ENCODE measurements at regions not wholly inside any gene's neighbourhood (a gene's known extent, or its start where the extent isn't known, plus 50 kb on each side); places are given as distances from the start of the nearest gene placed in this dataset.

GRCh38 chr6:134510142-134510541, 192.2 kb upstream of the SGK1 start:
- no peak for DNase-seq (ENCODE audit: low read depth in 2 of 2)

DNA sequence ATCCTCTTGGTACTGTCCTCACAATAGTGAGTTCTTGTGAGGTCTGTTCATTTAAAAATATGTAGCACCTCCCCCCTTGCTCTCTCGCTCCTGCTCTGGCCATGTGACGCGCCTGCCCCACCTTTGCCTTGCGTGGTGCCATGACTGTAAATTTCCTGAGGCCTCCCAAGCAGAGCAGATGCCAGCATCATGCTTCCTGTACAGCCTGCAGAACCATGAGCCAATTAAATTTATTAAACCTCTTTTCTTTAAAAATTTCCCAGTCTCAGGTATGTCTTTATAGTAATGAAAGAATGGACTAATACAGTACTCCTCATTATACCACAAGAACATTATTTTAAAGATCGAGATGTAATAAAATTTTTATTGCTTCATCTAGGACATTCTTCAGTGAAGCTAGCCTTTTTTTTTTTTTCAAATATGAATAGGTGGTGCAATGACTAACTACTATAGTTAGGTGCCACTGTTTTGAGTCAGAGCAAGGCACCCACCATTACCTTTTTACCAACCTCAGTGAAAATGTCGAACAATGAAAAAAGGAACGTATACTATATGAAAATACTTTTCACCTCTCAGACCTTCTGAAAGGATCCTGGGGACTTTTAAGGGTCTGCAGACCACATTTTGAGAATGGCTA, 191.1 kb upstream of the SGK1 start:
- no peak for DNase-seq (ENCODE audit: low read depth in 2 of 2)

DNA sequence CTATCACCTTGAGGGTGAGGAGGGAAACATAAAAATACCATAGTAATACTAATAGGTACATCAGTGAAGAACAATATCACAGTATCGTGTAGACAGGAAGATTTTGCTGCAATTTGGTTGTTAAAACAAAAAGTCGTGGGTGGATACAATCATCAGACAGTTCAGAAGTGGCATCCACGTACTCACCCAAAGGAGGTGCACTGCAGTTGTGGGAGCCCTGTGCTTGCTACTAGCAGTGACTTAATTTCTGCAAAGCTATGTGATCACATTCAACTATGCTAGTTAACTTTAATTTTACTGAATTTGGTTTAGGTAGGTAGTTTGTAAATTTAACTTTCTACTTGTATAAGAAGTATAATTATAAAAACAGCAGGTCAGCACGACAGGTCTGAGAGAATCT, 188.2 kb upstream of the SGK1 start:
- no peak for DNase-seq (ENCODE audit: low read depth in 2 of 2)

DNA sequence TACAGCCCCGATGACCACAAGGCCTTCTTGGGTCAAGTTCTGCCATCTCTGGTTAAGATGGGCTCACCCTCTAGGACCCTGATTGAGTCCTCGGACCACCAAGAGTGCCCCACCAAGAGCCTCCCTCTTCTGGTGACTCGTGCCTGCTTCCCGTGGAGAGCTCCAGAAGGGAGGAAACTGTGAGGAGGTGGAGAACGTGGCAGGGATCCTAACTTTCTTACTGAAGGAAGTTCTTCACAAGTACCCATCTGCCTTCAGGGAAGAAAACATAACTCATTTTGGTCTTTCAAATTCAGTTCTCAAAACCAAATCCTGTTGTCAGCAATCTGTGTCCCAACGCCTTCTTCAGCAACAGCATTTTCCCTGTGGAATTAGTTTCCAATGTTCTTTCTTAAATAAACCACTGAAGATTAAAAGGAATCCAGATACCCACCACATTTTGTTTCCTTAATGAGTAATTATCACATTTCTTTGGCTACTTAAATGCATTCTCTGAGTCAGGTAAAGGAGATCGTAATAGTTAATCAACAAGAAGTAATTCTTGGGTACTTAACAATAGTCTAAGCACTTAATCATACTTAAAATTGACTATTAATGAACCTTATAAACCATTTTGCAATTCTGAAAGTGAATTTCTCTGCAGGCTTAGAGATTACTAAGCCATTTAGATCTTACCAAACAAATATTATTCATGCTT, 185.8 kb upstream of the SGK1 start:
- DNase-seq (ENCODE audit: low read depth in 2 of 2), result no peak

GRCh38 chr6:134502614-134503549, 185.0 kb upstream of the SGK1 start:
- DNase-seq (ENCODE audit: low read depth in 2 of 2), result no peak

DNA sequence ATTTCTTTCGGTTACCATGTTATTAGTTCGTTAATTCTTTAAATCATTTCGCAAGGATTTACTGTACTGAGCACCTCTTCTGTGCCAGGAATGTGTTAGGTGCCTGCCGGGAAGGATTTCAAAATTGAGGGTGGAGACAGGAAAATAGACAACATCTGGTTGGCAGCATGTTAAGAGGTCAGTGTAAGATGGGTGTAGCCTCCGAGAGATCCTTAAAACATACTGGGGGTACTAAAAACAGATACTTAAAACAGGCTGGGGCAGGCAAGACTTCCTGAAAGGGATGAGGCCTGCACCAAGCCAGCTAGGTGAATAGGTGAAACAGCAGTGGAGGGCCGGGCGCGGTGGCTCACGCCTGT, 178.0 kb upstream of the SGK1 start:
- no peak for DNase-seq (ENCODE audit: low read depth in 2 of 2)

GRCh38 chr6:134495203-134495889, 177.4 kb upstream of the SGK1 start:
- no peak for DNase-seq (ENCODE audit: low read depth in 2 of 2)

DNA sequence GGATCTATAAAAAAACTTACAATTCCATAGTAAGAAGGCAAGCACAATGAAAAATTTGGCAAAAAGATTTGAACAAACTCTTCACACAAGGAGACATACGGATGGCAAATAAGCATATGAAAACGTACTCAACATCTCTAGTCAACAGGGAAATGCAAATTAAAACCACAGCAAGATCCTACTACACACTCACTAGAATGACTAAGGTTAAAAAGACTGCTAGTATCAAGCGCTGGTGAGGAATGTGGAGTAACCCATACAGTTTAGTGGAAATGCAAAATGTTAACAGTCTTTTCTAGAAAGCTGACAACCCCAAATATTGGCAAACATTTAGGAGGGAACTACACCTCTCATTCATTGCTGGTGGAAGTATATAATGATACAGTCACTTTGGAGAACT, 175.9 kb upstream of the SGK1 start:
- no peak for DNase-seq (ENCODE audit: low read depth in 2 of 2)

- no peak for DNase-seq (ENCODE audit: low read depth in 2 of 2)
Observed at GRCh38 chr6:134491477-134491876, 173.6 kb upstream of the SGK1 start.

GRCh38 chr6:134482593-134483270, 164.8 kb upstream of the SGK1 start:
- DNase-seq (ENCODE audit: low read depth in 2 of 2), result peak; percentile 19 to 77

DNA sequence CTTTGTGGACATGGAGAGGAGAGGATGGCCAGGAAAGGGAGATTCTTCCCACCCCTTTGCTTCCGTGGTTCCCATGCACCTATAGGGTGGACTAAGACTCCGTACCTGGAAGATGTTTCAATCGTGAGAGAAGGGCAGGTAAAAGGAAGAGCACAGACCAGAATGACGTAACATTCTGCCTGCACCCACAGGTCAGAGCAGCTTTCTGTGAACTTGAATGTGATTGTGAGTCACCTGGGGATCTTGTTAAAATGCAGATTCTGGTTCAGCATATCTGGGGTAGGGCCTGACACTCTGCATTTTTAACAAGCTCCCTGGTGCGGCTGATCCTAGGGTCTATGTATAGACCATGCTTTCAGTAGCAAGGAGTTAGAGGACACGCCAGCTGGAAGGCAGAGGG, 164.1 kb upstream of the SGK1 start:
- no peak for DNase-seq (ENCODE audit: low read depth in 2 of 2)

GRCh38 chr6:134480593-134480992, 162.7 kb upstream of the SGK1 start:
- DNase-seq (ENCODE audit: low read depth in 2 of 2), result peak; percentile 49 to 66

- DNase-seq (ENCODE audit: low read depth in 2 of 2), result no peak
Observed at GRCh38 chr6:134478764-134479399, 161.0 kb upstream of the SGK1 start.

DNA sequence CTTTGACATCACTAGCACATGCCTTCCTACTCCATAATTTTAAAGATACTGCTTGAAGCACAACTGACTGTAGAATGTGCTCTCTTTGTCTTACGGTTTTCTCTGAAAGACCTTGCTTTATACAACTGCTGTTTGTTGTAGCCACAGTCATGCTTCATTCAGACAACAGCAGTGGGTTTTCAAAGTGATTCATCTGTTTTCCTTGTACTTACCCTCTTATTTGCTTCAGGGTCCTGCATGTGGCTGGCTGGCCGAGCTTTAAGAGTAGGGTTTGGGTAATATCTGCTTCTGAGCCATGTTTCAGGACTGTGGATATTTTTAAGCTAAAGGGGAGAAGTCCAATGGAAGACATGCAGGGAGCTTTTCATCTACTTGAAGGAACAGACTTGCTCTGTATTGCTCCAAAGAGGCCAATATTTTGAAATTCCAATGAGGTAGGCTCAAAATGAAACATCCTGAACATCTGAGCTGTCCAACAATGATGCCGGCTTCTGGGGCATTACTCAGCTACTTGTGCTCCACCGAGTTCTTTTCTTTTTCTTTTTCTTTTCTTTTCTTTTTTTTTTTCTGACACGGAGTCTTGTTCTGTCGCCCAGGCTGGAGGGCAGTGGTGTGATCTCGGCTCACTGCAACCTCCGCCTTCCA, 160.2 kb upstream of the SGK1 start:
- peak in 1 of 2 donors; percentile 6 for DNase-seq (ENCODE audit: low read depth in 2 of 2)

- DNase-seq (ENCODE audit: low read depth in 2 of 2), result peak in 1 of 2 donors; percentile 19
Observed at GRCh38 chr6:134474955-134475354, 157.0 kb upstream of the SGK1 start.

DNA sequence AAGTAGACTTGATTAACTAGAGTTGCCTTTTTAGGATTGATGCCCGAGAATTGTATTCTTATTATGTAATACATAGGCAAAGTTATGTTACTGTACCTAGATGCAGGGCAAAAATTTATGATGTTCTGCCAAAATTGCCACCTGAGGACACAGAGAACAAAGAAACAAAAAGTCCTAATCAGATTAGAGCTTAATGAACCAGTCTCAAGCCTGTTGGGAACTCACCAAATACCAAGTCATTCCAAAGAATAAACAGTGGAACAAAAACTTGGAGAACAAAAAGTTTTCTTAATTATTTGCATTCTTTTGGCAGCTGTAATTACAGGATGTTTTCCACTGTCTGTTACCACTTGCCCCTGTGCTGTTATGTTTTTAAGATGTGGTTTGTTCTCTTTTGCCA, 154.7 kb upstream of the SGK1 start:
- DNase-seq (ENCODE audit: low read depth in 2 of 2), result no peak

DNA sequence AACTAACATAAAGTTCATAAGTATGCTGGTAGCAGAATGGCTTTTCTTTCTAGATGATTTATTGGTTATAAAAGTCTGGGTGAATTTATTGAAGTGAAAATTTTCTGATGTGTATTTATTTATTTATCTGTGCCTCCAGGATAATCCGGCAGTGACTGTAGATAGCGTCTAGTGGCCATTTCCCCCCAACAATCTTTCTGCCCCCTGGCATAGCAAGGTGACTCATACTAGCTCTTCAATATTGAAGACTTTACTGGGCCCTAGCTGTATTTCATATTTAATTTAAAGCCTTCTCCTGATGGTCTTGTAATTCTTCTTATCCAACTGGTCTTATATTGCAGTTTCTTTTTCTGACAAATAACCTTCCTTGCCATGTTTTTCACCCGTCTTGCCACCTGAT, 154.1 kb upstream of the SGK1 start:
- no peak for DNase-seq (ENCODE audit: low read depth in 2 of 2)

- DNase-seq (ENCODE audit: low read depth in 2 of 2), result no peak
Observed at GRCh38 chr6:134470457-134470975, 152.6 kb upstream of the SGK1 start.

GRCh38 chr6:134469702-134470456, 152.0 kb upstream of the SGK1 start:
- no peak for DNase-seq (ENCODE audit: low read depth in 2 of 2)
